ENCODE measurements at regions not wholly inside any gene's neighbourhood (a gene's known extent, or its start where the extent isn't known, plus 50 kb on each side); places are given as distances from the start of the nearest gene placed in this dataset.

GRCh38 chr20:61105395-61105794, 146.7 kb upstream of the CDH4 start:
- no peak overlapping the region for H3K4me3 ChIP-seq (ENCODE audit: control insufficient read depth, low read depth, low read length)
- no peak for TF ChIP-seq CTCF (IDR thresholded peaks at IDR 0.05; ENCODE audit: control insufficient read depth, insufficient read depth, low read depth, low read length, missing control alignments)
- no peak for DNase-seq (ENCODE audit: low read depth)

GRCh38 chr20:61106438-61106837, 145.6 kb upstream of the CDH4 start:
- no peak for DNase-seq (ENCODE audit: low read depth)
- H3K4me3 ChIP-seq (ENCODE audit: control insufficient read depth, low read depth, low read length), result no peak overlapping the region
- TF ChIP-seq CTCF (IDR thresholded peaks at IDR 0.05; ENCODE audit: control insufficient read depth, insufficient read depth, low read depth, low read length, missing control alignments), result no peak

GRCh38 chr20:61109221-61109805, 142.7 kb upstream of the CDH4 start:
- H3K4me3 ChIP-seq (ENCODE audit: control insufficient read depth, low read depth, low read length), result no peak overlapping the region
- TF ChIP-seq CTCF (IDR thresholded peaks at IDR 0.05; ENCODE audit: control insufficient read depth, insufficient read depth, low read depth, low read length, missing control alignments), result no peak
- DNase-seq (ENCODE audit: low read depth), result no peak

GRCh38 chr20:61112515-61112914, 139.5 kb upstream of the CDH4 start:
- no peak overlapping the region for H3K4me3 ChIP-seq (ENCODE audit: control insufficient read depth, low read depth, low read length)
- TF ChIP-seq CTCF (IDR thresholded peaks at IDR 0.05; ENCODE audit: control insufficient read depth, insufficient read depth, low read depth, low read length, missing control alignments), result no peak
- no peak for DNase-seq (ENCODE audit: low read depth)

GRCh38 chr20:61113731-61114130, 138.3 kb upstream of the CDH4 start:
- TF ChIP-seq CTCF (IDR thresholded peaks at IDR 0.05; ENCODE audit: control insufficient read depth, insufficient read depth, low read depth, low read length, missing control alignments), result no peak
- no peak overlapping the region for H3K4me3 ChIP-seq (ENCODE audit: control insufficient read depth, low read depth, low read length)
- DNase-seq (ENCODE audit: low read depth), result no peak

GRCh38 chr20:61114493-61115175, 137.4 kb upstream of the CDH4 start:
- H3K4me3 ChIP-seq (ENCODE audit: control insufficient read depth, low read depth, low read length), result no peak overlapping the region
- no peak for TF ChIP-seq CTCF (IDR thresholded peaks at IDR 0.05; ENCODE audit: control insufficient read depth, insufficient read depth, low read depth, low read length, missing control alignments)
- no peak for DNase-seq (ENCODE audit: low read depth)
